ENCODE measurements at regions not wholly inside any gene's neighbourhood (a gene's known extent, or its start where the extent isn't known, plus 50 kb on each side); places are given as distances from the start of the nearest gene placed in this dataset.

DNA sequence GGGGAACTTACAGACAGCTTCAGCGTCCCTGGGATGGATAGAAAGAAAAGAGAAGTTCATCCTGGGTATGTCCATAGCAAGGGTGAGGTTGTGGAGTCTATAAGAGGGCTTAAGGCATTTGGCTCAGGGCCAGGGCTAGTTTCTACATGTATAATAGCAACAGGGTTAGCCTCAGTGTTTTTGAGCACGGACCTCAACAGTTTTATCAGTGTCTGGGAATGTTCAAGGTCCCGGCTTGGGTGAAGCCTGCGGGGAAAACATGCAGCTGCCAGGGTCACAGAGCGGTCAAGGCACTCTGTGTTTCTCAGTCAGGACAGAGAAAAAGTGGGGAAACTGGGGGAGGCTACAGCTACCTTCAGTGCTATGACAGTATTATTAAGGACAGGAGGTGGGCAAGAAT, 427.7 kb upstream of the HS6ST1 start:
- no peak for TF ChIP-seq POLR2A (IDR thresholded peaks at IDR 0.05)
- TF ChIP-seq, protein P1, sequence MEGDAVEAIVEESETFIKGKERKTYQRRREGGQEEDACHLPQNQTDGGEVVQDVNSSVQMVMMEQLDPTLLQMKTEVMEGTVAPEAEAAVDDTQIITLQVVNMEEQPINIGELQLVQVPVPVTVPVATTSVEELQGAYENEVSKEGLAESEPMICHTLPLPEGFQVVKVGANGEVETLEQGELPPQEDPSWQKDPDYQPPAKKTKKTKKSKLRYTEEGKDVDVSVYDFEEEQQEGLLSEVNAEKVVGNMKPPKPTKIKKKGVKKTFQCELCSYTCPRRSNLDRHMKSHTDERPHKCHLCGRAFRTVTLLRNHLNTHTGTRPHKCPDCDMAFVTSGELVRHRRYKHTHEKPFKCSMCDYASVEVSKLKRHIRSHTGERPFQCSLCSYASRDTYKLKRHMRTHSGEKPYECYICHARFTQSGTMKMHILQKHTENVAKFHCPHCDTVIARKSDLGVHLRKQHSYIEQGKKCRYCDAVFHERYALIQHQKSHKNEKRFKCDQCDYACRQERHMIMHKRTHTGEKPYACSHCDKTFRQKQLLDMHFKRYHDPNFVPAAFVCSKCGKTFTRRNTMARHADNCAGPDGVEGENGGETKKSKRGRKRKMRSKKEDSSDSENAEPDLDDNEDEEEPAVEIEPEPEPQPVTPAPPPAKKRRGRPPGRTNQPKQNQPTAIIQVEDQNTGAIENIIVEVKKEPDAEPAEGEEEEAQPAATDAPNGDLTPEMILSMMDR (IDR thresholded peaks at IDR 0.05) = no peak
- TF ChIP-seq EP300 (IDR thresholded peaks at IDR 0.05) = no peak
- TF ChIP-seq POLR2AphosphoS5 (IDR thresholded peaks at IDR 0.05) = no peak

All from gastroesophageal sphincter (tissue), 3 donors.